ENCODE measurements at regions not wholly inside any gene's neighbourhood (a gene's known extent, or its start where the extent isn't known, plus 50 kb on each side); places are given as distances from the start of the nearest gene placed in this dataset.

- TF ChIP-seq POLR2A (IDR thresholded peaks at IDR 0.05; ENCODE audit: low read length), result no peak
- no peak for TF ChIP-seq GATA1 (IDR thresholded peaks at IDR 0.05; ENCODE audit: low read depth, low read length)
These were observed 60.6 kb upstream of the PARP11 start for GRCh38 chr12:3933819-3934192.

Measured in erythroblast (primary cell).